GM18519 (cell line): ENCODE measurements at regions not wholly inside any gene's neighbourhood (a gene's known extent, or its start where the extent isn't known, plus 50 kb on each side); places are given as distances from the start of the nearest gene placed in this dataset.

Source experiments
- ATAC-seq: cut with Tn5 transposase; IDR thresholded peaks from one replicate; pipeline ENCODE4 v1.9.1; 2021; ENCODE audit warnings: mild to moderate bottlenecking, moderate library complexity; ENCODE audit not compliant: unreplicated experiment, low FRiP score

DNA sequence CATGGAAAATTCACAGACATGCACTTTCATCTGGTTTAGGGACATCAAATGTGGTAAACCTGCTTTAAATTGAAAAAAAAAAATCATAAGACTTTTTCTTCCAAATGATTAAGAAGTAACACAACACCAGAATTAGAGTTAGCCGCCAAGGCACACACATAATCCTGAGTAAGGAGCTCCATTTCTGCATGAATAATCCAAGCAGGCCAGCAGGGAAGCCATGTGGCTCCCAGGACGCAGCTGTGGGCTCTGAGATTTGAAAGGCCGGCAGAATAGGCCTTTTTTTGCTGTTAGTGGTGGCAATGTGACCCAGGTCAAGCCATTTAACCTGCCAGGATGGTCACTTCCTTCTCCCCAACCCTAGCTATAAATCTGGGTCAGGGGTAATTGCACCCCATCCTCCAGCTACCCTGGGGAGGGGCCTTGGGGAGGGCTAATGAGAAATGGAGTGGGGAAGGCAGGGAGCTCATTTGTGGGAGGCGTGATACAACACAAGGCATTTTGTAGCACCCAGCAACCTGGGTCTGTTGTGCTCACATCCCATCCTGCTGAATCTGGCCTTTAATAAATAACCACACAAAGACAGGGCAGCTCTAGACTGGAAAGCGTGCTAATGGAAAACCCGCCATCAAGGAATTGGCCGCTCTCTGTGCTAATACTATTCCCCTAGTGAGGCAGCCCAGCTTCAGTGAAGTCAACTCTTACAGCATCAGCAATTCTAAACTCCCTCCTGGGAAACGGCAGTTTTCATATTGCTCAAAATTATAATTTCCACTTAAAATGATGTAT lies 178.5 kb downstream of the RHOU start:
- no peak for ATAC-seq

DNA sequence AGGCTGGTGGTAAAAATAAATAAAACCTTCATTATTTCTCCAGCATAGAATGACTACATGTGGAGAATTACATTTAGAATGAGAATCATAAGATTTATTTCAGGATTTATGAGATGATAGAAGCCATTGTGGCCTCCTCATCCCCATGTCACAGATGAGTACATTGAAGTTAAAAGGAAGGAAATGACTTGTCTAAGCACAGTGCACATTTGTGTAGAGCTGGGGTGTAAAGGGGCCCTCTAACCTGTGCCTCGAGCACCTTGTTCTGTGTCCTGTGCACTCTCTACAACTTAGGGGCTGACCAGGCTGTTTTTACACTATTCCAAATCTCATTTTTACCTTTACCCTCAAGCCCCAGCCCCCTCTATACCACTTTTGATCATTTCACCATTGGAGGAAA lies 179.4 kb downstream of the RHOU start:
- no peak for ATAC-seq

DNA sequence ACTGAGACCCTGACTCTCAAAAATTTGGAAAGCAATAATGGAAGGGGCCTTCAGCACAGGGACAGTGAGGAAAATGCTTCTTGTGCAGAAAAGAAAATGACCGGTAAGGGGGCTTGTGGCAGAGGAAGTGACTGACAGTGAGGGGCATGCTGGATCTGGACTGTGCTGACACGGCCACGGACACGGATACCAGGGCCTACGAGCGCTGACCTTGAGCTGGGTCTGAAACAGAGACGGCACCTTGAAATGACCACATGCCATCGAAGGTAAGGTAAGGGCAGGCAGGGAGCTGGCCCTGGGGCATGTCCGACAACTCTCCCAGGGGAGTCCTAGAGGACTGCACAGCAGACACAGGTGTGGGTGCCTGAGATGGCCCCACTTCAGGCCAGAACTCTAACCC lies 182.1 kb downstream of the RHOU start:
- no peak for ATAC-seq

DNA sequence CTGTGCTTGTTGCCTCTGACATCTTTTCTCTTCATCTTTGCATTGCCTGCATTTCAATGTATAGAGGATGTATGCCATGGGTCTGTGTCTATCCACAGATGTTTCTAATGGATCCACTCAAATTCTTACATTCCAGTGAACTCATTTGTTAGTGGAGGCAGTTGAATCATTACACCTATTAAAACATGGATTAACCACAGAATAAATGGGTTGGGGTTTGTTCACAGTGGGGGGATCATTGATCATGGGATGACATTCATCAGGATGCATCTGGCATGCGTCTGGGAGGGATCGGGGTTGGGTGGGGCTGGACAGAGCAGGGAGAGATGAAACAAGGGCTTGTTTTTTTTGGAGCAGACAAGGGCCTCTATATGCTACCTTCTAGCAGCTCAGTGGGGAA lies 182.5 kb downstream of the RHOU start:
- ATAC-seq = no peak

DNA sequence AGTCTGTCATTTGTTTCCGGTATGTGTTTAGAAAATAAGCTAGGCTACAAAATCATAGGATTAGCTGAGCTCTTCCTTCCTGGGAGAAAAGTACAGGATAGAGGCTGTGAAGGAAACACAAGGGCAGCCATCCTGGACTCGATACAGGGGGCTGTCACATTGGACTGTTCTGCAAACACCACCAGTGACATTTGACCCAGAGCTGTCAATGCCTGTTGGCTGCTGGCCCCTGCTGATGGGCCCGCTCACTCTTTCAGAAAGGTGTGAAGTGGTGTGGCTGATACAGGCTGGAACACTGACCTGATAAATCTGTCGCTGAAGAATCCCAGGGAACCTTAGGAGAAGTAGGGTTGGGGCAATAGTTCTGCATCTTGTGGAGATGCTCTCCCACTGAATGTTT lies 183.1 kb downstream of the RHOU start:
- ATAC-seq = no peak

GRCh38 chr1:228919914-228920313 lies 184.6 kb downstream of the RHOU start:
- ATAC-seq = no peak

GRCh38 chr1:228920831-228921230 lies 185.6 kb downstream of the RHOU start:
- no peak for ATAC-seq

DNA sequence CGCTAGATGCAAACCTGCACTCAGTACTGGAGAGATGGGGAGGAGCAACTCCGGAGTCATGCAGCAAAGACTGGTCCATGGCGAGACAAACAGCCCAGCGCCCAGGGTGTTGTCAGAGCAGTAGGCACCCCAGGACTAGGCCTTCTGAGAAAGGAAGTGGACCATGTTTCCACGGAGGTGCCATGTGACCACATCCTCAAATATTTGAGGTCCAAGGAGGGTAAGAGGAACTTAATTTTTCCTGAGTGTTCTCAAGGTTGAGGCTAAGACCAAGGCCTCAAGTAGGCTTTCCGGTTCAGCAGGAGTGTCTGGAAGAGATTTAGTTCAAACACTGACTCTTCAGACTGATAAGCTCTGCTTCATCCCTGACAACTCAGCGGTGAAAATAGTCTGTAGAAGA lies 186.2 kb downstream of the RHOU start:
- ATAC-seq = no peak

- no peak for ATAC-seq
Measured at GRCh38 chr1:228922722-228923376, 187.6 kb downstream of the RHOU start.

GRCh38 chr1:228923973-228924686 lies 188.9 kb downstream of the RHOU start:
- ATAC-seq = no peak

DNA sequence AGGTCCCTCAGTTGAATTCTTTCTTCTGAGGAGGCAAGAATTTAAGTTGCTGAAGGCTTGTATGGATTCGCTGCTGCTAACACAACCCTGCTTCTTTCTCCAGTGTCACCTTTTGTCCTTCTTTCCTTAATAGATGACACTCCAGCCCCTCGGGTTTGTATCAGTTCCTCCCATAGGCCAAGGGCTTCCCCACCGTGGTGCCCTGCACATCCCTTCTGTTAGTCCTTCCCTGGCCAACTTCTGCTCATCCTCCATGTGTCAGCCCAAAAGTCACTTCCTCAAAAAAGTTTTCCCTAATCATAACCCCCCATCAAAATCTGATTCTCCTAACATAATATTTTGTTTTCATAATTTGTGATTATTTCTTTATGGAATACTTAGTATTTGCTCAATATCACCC lies 190.4 kb downstream of the RHOU start:
- no peak for ATAC-seq

DNA sequence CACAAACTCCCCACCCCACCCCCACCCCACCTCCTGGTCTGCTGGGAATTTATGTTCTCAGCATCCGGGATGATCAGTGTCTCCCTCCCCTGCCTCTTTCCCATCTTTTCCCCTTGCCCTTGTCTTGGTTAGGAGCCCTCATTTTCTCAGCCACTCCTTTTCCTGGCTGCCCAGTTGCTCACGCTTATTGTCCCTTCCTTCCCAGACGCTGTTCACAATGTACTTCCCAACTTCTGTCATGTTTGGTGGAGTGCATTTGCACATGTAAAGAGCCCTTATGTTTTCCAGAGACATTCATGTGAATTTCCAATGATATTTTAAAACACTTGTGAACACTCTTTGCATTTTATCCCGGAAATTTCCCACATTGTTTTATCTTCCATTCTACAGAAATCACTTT lies 192.1 kb downstream of the RHOU start:
- ATAC-seq = no peak

GRCh38 chr1:228927946-228928898 lies 192.9 kb downstream of the RHOU start:
- no peak for ATAC-seq

- no peak for ATAC-seq
Measured at GRCh38 chr1:228929476-228930027, 194.3 kb downstream of the RHOU start.

GRCh38 chr1:228930479-228930957 lies 195.2 kb downstream of the RHOU start:
- ATAC-seq = no peak

DNA sequence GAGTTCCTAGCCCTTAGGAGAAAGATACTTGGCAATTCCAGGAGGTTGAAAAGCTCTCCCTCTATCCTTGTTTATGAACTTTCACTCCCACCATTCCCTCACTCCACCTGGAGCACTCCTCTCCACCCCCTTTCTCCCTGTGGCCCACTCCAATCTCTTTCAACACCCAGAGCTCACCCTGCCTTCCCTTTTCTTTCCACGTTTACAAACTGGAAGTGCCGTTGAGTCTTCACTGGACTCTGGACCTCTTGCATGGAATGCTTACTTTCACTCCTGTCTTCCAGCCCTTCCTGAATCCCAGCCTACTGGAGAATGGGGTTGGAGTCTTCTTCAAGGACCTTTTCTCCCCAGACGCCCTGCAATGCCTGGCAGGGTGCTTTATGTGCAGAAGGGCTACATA lies 198.5 kb downstream of the RHOU start:
- no peak for ATAC-seq

DNA sequence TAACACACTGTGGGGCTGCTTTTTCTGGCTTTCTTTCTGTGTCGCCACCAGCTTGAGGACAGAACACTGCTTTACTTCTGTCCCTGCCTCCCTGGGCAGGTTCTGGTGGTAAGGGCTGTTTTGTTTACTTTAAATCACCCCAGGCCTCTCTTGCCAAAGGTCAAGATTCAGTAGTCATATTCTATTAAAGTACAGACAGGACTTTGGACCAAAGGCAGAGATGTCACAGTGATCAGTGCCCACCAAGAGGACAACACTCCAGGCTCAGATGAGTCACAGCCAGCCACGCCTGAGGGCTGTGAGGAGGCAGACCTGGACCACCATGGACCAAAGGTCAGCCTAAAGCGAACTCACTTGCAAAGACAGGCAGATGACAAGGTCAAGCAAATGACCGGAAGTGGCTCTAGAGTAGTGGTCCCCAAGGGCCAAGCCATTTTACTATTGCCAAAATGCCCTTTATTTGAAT lies 200.0 kb downstream of the RHOU start:
- ATAC-seq = no peak

GRCh38 chr1:228935855-228936727 lies 200.8 kb downstream of the RHOU start:
- ATAC-seq = no peak

GRCh38 chr1:228936881-228937280 lies 201.6 kb downstream of the RHOU start:
- ATAC-seq = no peak
